T-helper 22 cell (primary cell): ENCODE measurements at regions not wholly inside any gene's neighbourhood (a gene's known extent, or its start where the extent isn't known, plus 50 kb on each side); places are given as distances from the start of the nearest gene placed in this dataset.

Source experiments
- DNase-seq: peaks from one replicate; pipeline ENCODE4 v3.0.0-alpha.2; 2020; ENCODE audit warnings: low read depth

- no peak for DNase-seq
Observed at GRCh38 chr2:7765236-7765635, 848.0 kb downstream of the RNF144A start.

GRCh38 chr2:7766088-7766722, 849.0 kb downstream of the RNF144A start:
- DNase-seq: no peak

GRCh38 chr2:7766978-7767565, 849.9 kb downstream of the RNF144A start:
- no peak for DNase-seq

- no peak for DNase-seq
Observed at GRCh38 chr2:7767902-7768301, 850.7 kb downstream of the RNF144A start.

GRCh38 chr2:7771781-7772180, 854.6 kb downstream of the RNF144A start:
- DNase-seq: no peak

DNA sequence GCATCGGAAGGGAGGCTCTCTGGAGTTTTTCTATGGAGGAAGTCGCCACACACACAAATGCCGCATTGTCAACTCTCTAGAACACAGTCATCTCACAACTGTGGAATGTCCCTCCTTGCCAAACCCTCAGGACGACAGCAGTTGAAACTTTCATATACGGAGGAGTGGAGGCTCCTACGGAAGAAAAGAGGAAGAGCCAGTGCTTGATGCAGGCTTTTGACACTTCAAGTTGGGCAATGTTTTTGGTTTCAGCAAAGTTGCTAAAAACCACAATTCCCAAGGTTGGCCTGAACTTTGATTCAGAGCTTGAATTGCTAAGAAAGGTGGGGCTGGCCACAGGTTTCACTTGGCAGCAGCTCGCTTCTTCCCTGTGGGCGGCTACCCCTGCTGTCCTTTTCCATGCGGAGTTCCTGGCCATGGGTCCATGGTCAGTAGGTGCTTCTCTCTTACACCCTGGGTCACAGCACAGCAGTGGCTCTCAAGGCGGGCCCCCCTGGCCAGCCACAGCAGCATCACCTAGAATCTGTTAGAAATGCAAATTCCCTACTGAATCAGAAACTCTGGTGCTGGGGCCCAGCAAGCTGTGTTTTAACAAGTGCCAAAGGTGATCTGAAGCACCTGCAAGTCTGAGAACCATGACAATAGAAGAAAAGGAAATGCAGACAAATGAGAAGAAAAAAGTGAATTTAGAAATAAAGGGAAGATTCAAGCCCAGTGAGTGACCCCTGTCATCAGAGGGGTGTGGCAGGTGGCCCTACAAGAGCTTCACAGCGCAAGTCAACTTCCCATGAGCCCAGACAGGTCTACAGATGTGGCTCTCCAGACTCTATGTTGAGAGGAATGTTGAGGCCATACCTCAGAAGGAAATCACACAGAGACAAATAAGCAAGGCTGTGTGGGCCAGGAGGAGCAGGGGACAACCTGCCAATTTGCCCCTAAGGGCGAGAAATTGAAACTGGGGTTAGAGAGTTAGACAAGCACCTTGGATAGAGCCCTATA, 856.4 kb downstream of the RNF144A start:
- DNase-seq: no peak

DNA sequence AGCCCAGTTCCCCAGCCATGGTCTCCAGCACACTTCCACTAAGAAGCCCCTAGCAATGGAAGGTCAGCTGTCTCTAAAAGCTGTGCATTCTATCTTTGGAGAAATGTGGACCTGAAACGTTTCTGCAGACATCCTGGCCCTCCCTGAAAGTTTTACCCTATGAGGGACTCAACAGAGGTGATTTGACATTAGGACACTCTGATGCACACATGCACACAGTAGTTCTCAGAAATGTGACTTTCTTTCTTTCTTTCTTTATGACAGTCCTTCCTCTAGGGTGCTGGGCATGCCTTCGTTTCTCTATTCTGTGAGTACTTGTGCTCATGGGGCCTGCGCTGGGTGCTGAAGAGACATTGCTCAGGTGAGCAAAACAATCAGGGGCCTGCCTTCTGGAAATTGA, 857.3 kb downstream of the RNF144A start:
- no peak for DNase-seq

DNA sequence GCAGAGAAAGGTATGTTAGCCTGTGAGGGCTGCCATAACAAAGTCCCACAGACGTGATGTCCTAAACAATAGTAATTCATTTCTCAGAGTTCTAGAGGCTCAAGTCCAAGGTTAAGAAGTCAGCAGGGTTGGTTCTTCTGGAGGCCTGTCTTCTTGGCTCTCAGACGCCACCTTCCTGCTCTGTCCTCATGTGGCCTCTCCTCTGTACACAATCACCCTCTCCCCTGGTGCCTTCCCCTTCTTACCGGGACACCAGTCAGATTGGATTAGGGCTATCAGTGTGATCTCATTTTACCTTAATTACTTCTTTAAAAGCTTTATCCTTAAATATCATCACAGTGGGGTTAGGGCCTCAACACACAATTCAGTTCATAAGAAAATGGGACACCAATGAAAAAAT, 860.5 kb downstream of the RNF144A start:
- no peak for DNase-seq

GRCh38 chr2:7780321-7780720, 863.1 kb downstream of the RNF144A start:
- DNase-seq: no peak

GRCh38 chr2:7785700-7786099, 868.5 kb downstream of the RNF144A start:
- DNase-seq: no peak

DNA sequence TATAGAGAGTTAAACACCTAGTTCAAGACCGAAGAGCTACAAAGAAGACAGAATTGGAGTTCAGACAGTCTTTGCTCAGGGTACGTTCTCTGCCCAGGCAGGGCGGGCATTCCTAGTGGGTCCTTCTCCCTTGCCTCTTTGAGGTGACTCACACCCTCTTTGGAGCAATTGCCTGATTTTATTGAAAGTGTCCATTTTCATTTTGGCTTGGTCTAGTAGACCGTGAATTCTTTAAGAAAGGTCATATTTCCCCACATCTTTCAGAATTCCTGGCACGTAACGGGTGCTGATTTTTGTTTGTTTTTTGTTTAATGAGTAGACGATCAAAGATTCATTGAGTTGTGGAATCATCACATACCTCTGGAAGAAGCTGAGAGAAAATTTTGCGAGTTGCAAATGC, 871.5 kb downstream of the RNF144A start:
- DNase-seq: no peak

DNA sequence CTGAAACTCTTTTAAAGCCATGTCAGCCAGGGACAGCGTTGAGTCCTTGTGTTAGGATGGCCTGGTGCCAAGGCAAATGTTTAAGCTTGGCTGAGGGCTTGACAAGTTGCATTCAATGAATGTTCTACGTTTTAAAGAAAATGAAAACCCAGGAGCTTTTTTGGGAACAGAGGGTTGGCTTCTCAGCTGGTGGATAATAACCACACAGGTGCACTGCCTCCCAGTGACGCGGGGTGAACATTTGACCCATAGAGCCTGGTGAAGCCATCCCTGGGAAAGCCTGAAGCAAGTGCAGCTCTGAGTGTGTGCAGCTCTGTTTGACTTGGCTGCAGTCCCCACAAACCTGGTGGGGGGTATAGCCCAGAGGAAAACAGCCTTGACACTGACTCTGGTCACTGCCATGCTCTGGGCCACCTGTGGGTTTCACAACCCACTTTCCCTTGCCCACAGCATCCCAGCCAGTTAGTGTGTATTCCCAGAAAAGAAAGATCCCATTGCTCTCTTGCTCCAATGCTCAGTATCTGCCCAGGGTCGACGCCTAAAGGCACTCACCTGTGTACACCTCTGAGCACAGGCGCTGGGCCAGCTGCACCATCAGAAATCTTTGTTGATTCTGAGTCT, 874.9 kb downstream of the RNF144A start:
- no peak for DNase-seq

GRCh38 chr2:7795778-7796563, 878.8 kb downstream of the RNF144A start:
- no peak for DNase-seq

DNA sequence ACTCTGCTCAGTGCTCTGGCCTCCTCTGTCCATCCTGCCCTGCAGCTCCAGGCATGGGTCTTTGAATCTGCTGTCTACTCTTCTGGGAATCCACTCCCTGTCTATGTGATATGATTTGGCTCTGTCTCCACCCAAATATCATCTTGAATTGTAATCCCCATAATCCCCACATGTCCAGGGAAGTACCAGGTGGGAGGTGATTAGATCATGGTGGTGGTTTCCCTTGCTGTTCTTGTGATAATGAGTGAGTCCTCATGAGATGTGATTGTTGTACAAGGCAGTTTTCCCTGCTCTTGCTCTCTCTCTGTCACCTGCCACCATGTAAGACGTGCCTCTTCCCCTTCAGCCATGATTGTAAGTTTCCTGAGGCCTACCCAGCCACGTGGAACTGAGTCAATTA, 881.8 kb upstream of the ID2 start:
- DNase-seq: no peak

- DNase-seq: no peak
Observed at GRCh38 chr2:7801212-7801611, 880.6 kb upstream of the ID2 start.

DNA sequence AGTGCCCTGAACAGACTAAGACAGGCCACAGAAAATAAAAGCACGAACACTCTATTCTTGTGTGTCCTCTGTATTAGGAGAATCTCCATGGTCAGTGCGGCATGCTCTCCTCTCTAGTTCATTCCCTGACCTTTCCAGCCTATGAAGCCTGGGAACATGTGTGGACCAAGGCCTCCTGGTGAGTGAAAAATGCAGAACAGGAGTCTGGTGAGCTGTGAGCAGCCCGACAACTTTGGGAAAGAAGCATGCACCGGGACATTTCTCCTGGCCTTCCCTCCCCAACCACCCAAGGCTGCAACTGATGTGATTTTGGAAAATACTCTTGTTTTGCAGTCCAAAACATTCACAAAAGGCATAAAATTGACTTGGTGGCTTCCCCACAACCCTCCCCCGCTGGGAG, 878.3 kb upstream of the ID2 start:
- no peak for DNase-seq

- DNase-seq: no peak
Observed at GRCh38 chr2:7809640-7810039, 872.2 kb upstream of the ID2 start.

- no peak for DNase-seq
Observed at GRCh38 chr2:7811073-7811472, 870.8 kb upstream of the ID2 start.

GRCh38 chr2:7812231-7812995, 869.4 kb upstream of the ID2 start:
- no peak for DNase-seq

DNA sequence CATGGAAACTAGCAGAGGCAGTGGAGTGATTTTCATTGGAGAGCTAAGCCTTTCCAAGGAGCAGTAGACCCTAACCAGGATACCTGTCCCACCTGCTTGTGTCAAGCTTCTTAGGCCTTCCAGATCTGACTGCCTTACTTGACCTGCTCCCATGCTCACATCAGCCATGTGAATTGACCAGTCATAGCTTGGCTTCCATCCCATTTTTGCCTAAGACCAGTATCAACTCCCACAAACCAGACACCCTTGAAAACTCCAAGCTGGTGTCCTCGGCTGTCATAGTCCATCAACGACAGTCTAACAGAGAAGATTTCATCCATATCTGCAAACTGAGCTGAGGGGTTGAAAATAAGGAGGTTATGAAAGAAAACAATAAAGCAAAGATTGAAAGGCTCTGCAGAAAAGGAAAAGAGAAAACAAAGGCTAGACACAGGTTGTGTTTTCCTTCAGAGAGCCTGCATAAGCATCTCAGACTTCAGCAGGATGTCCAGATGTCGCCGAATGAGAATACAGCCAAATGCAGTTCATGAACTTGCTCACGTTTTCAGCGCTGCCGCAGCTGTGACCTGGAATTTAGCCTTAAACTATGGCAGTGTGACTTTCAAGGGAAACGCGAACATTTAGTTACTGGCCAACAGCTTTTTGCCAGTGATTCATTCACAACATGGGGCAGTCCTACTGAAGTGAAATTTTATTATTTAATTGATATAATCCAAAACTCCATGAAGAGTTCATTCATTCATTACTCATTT, 868.1 kb upstream of the ID2 start:
- DNase-seq: no peak
